ENCODE measurements at regions not wholly inside any gene's neighbourhood (a gene's known extent, or its start where the extent isn't known, plus 50 kb on each side); places are given as distances from the start of the nearest gene placed in this dataset.

DNA sequence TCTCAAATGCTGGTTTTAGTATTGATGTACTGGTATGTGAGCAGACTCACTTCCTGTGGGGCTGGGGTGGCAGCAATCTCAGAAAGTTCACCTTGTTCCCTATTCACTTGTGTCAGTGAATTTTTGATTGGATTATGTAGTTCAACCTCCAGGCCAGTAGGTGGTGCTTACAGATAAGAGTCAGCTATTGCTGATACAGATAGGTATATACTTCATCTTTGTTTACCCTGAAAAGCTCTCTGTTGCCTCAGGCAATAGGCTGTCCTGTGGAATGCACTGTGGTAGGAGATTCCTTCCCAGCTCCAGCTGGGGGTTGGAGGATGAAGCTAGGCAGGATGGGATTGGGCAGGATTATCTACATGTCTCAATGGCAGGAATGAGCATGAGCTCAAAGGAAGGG lies 851.2 kb upstream of the EYS start:
- no peak overlapping the region for H2AFZ ChIP-seq
- no peak for DNase-seq
- H3K4me2 ChIP-seq, result no peak overlapping the region
- no TSS peak for BruUV-seq (replicated peaks)
- H3K4me3 ChIP-seq, result no peak overlapping the region
- no peak overlapping the region for H3K27ac ChIP-seq
- no peaks in the 10 kb centered on the region for H3K79me2 ChIP-seq (ENCODE audit: low read depth)
- H3K36me3 ChIP-seq (ENCODE audit: low read depth), result no peaks in the 10 kb centered on the region
- H3K4me1 ChIP-seq (replicated peaks; ENCODE audit: insufficient read depth), result no peaks in the 10 kb centered on the region
- H3F3A ChIP-seq (ENCODE audit: insufficient read depth, low read depth), result no peaks in the 10 kb centered on the region
- POLR2A ChIA-PET (ENCODE audit: unreplicated experiment), result no interaction called here
- TF ChIP-seq CTCF (conservative IDR thresholded peaks at IDR 0.05) (peak; percentile 54; the same call in 1 of the 2 replicates), EZH2 (IDR thresholded peaks at IDR 0.05; ENCODE audit: low read depth) (no peak)
- intact Hi-C loops (cut with micrococcal nuclease; ENCODE audit: unreplicated experiment), result no loop called here
- H4K20me1 ChIP-seq (ENCODE audit: insufficient read depth), result no peaks in the 10 kb centered on the region
- no peaks in the 10 kb centered on the region for H3K9me2 ChIP-seq (ENCODE audit: insufficient read depth)
- H3K9me3 ChIP-seq (ENCODE audit: insufficient read depth, low read depth), result no peaks in the 10 kb centered on the region; the same call in 1 of the 2 replicates
- no peaks in the 10 kb centered on the region for H3K27me3 ChIP-seq (ENCODE audit: insufficient read depth, low read depth)
- CTCF ChIA-PET, result no interaction called here

DNA sequence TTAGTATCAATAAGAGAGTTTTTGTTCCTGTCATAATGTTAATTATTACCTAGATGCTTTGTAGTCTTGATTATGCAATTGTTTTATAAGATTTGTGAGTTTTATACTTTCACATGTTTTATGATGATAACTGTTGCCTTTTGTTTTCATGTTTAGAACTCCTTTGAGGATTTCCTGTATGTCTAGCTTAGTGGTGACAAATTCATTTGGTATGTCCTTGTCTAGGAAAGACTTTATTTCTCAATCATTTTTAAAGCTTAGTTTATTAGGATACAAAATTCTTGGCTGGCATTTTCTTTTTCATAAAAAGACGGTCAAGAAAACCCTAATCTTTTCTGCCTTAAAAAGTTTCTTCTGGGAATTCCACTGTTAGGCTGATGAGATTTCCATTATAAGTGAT lies 849.9 kb upstream of the EYS start:
- no peak for DNase-seq
- H3F3A ChIP-seq (ENCODE audit: insufficient read depth, low read depth), result no peaks in the 10 kb centered on the region
- H3K27ac ChIP-seq, result no peak overlapping the region
- intact Hi-C loops (cut with micrococcal nuclease; ENCODE audit: unreplicated experiment), result no loop called here
- no peaks in the 10 kb centered on the region for H3K36me3 ChIP-seq (ENCODE audit: low read depth)
- H3K9me2 ChIP-seq (ENCODE audit: insufficient read depth), result no peaks in the 10 kb centered on the region
- no peaks in the 10 kb centered on the region for H3K27me3 ChIP-seq (ENCODE audit: insufficient read depth, low read depth)
- H3K4me2 ChIP-seq, result no peak overlapping the region
- BruUV-seq (replicated peaks), result no TSS peak
- TF ChIP-seq CTCF (conservative IDR thresholded peaks at IDR 0.05) (no peak), EZH2 (IDR thresholded peaks at IDR 0.05; ENCODE audit: low read depth) (no peak)
- H3K79me2 ChIP-seq (ENCODE audit: low read depth), result no peaks in the 10 kb centered on the region
- no peaks in the 10 kb centered on the region for H3K4me1 ChIP-seq (replicated peaks; ENCODE audit: insufficient read depth)
- ChIA-PET POLR2A (ENCODE audit: unreplicated experiment) (no interaction called here), CTCF (no interaction called here)
- H3K4me3 ChIP-seq, result no peak overlapping the region
- H3K9me3 ChIP-seq (ENCODE audit: insufficient read depth, low read depth), result no peaks in the 10 kb centered on the region; the same call in 1 of the 2 replicates
- no peaks in the 10 kb centered on the region for H4K20me1 ChIP-seq (ENCODE audit: insufficient read depth)
- H2AFZ ChIP-seq, result no peak overlapping the region

- Histone ChIP-seq H3K4me2 (no peak overlapping the region), H3K27me3 (ENCODE audit: insufficient read depth, low read depth) (no peaks in the 10 kb centered on the region), H3K79me2 (ENCODE audit: low read depth) (no peaks in the 10 kb centered on the region), H2AFZ (no peak overlapping the region), H3K36me3 (ENCODE audit: low read depth) (no peaks in the 10 kb centered on the region), H4K20me1 (ENCODE audit: insufficient read depth) (no peaks in the 10 kb centered on the region), H3K4me3 (no peak overlapping the region), H3F3A (ENCODE audit: insufficient read depth, low read depth) (no peaks in the 10 kb centered on the region), H3K27ac (no peak overlapping the region), H3K9me2 (ENCODE audit: insufficient read depth) (no peaks in the 10 kb centered on the region), H3K4me1 (replicated peaks; ENCODE audit: insufficient read depth) (no peaks in the 10 kb centered on the region), H3K9me3 (ENCODE audit: insufficient read depth, low read depth) (no peaks in the 10 kb centered on the region; the same call in 1 of the 2 replicates)
- ChIA-PET POLR2A (ENCODE audit: unreplicated experiment) (no interaction called here), CTCF (no interaction called here)
- no peak for DNase-seq
- intact Hi-C loops (cut with micrococcal nuclease; ENCODE audit: unreplicated experiment), result no loop called here
- no peak for TF ChIP-seq CTCF (conservative IDR thresholded peaks at IDR 0.05)
- TF ChIP-seq EZH2 (IDR thresholded peaks at IDR 0.05; ENCODE audit: low read depth), result no peak
- BruUV-seq (replicated peaks), result no TSS peak
These were observed 848.1 kb upstream of the EYS start for GRCh38 chr6:66555082-66555481.

All from PC-9 (cell line).